IMR-90 (cell line): ENCODE measurements at regions not wholly inside any gene's neighbourhood (a gene's known extent, or its start where the extent isn't known, plus 50 kb on each side); places are given as distances from the start of the nearest gene placed in this dataset.

Source experiments
- ATAC-seq: fragments of 200-7000 bp; cut with Tn5 transposase; 2 replicates; pipeline ENCODE4 v1.9.1; 2020; ENCODE audit warnings: low read depth, mild to moderate bottlenecking, moderate library complexity
- BruUV-seq: library from RNA; stranded (reverse); fragments of 400-500 nt; replicated peaks from 2 replicates; lab custom pipeline; 2021; lab: Mats Ljungman, UMichigan
- CTCF ChIA-PET: fragments of 300-600 bp; formaldehyde crosslinking; extraction: SDS; loops from one replicate; lab custom pipeline; 2021; ENCODE audit warnings: antibody characterized with exemption; lab: Yijun Ruan, JAX
- POLR2A ChIA-PET: fragments of 300-600 bp; sonication (Branson Sonifier 250); formaldehyde crosslinking; loops from one replicate; lab custom pipeline; 2022; ENCODE audit warnings: antibody characterized with exemption; ENCODE audit not compliant: unreplicated experiment; lab: Charles Lee
- DNase-seq: peaks from one replicate; pipeline ENCODE4 v3.0.0; 2013
- H2AFZ ChIP-seq: replicated peaks from 2 replicates; pipeline ENCODE3; 2013; ENCODE audit warnings: low read length, mild to moderate bottlenecking; ENCODE audit not compliant: poor library complexity
- H2AK5ac ChIP-seq: 2 replicates; pipeline ENCODE4 v1.6.1; 2013; ENCODE audit warnings: low read depth, low read length, inconsistent platforms
- H2AK9ac ChIP-seq: replicated peaks from 2 replicates; pipeline ENCODE3; 2013; ENCODE audit warnings: mild to moderate bottlenecking, low read depth, low read length, moderate library complexity; ENCODE audit not compliant: poor library complexity
- H2BK120ac ChIP-seq: 2 replicates; pipeline ENCODE4 v1.6.1; 2013; ENCODE audit warnings: low read depth, low read length, inconsistent platforms
- H2BK15ac ChIP-seq: 3 replicates; pipeline ENCODE4 v1.6.1; 2013; ENCODE audit warnings: low read depth, low read length, inconsistent platforms
- H2BK20ac ChIP-seq: 2 replicates; pipeline ENCODE4 v1.6.1; 2013; ENCODE audit warnings: low read depth, mild to moderate bottlenecking, inconsistent platforms, low read length, moderate library complexity
- H2BK5ac ChIP-seq: 2 replicates; pipeline ENCODE4 v1.6.1; 2013; ENCODE audit warnings: mild to moderate bottlenecking, low read depth, low read length, inconsistent platforms; ENCODE audit not compliant: poor library complexity, severe bottlenecking
- H3K14ac ChIP-seq: replicated peaks from 2 replicates; pipeline ENCODE4 v1.6.1; 2013; ENCODE audit warnings: low read depth, low read length, inconsistent platforms
- H3K18ac ChIP-seq: 2 replicates; pipeline ENCODE4 v1.6.1; 2013; ENCODE audit warnings: low read depth, low read length, control low read depth
- H3K23ac ChIP-seq: 2 replicates; pipeline ENCODE4 v1.6.1; 2013; ENCODE audit warnings: low read depth, low read length, inconsistent platforms
- H3K27ac ChIP-seq: 2 replicates; pipeline ENCODE4 v1.5.1; 2013; ENCODE audit warnings: mild to moderate bottlenecking, control low read depth, low read length; ENCODE audit not compliant: insufficient read depth
- H3K27me3 ChIP-seq: 2 replicates; pipeline ENCODE4 v1.6.1; 2013; ENCODE audit warnings: low read length; ENCODE audit not compliant: control insufficient read depth, insufficient read depth
- H3K36me3 ChIP-seq: 2 replicates; pipeline ENCODE4 v1.6.1; 2013; ENCODE audit warnings: low read length, mixed read lengths; ENCODE audit not compliant: control insufficient read depth, insufficient read depth
- H3K4ac ChIP-seq: 2 replicates; pipeline ENCODE4 v1.6.1; 2013; ENCODE audit warnings: low read depth, low read length, inconsistent platforms
- H3K4me1 ChIP-seq: 2 replicates; pipeline ENCODE4 v1.6.1; 2013; ENCODE audit warnings: low read length, mixed read lengths; ENCODE audit not compliant: control insufficient read depth, insufficient read depth
- H3K4me2 ChIP-seq: 2 replicates; pipeline ENCODE4 v1.6.1; 2013; ENCODE audit warnings: low read depth, mild to moderate bottlenecking, control low read depth, low read length, moderate library complexity
- H3K4me3 ChIP-seq: 2 replicates; pipeline ENCODE4 v1.5.1; 2013; ENCODE audit warnings: low read depth, mild to moderate bottlenecking, control low read depth, low read length, moderate library complexity; ENCODE audit not compliant: insufficient read depth
- H3K56ac ChIP-seq: 2 replicates; pipeline ENCODE4 v1.6.1; 2013; ENCODE audit warnings: low read length, inconsistent platforms; ENCODE audit not compliant: insufficient read depth; ENCODE audit errors: extremely low read depth
- H3K79me1 ChIP-seq, 2 experiments: 2 replicates each; pipeline ENCODE4 v1.6.1; 2013; ENCODE audit warnings: low read length in 2 of 2, inconsistent platforms in 1 of 2, low read depth in 1 of 2
- H3K9ac ChIP-seq: 2 replicates; pipeline ENCODE4 v1.6.1; 2013; ENCODE audit warnings: low read depth, low read length, control low read depth
- H3K9me1 ChIP-seq: 2 replicates; pipeline ENCODE4 v1.6.1; 2013; ENCODE audit warnings: low read length, inconsistent platforms; ENCODE audit not compliant: insufficient read depth
- H3K9me3 ChIP-seq: 2 replicates; pipeline ENCODE4 v1.6.1; 2013; ENCODE audit warnings: low read length; ENCODE audit not compliant: control insufficient read depth, insufficient read depth
- H4K20me1 ChIP-seq: 2 replicates; pipeline ENCODE4 v1.6.1; 2013; ENCODE audit warnings: low read length, inconsistent platforms; ENCODE audit not compliant: insufficient read depth
- H4K5ac ChIP-seq: 2 replicates; pipeline ENCODE4 v1.6.1; 2013; ENCODE audit warnings: mild to moderate bottlenecking, low read depth, low read length, control low read depth
- H4K8ac ChIP-seq, 2 experiments: 2 replicates each; pipeline ENCODE4 v1.6.1; 2013; ENCODE audit warnings: low read depth in 2 of 2, low read length in 2 of 2, control low read depth in 1 of 2, inconsistent platforms in 1 of 2
- H4K91ac ChIP-seq: 2 replicates; pipeline ENCODE4 v1.6.1; 2013; ENCODE audit warnings: low read depth, low read length, inconsistent platforms; ENCODE audit not compliant: insufficient read depth
- BHLHE40 ChIP-seq: fragments of 150-350 bp; IDR thresholded peaks from 2 replicates; pipeline ENCODE4 v1.6.1; 2016; ENCODE audit warnings: mild to moderate bottlenecking, low read depth, low read length
- CHD1 ChIP-seq: IDR thresholded peaks from 2 replicates; pipeline ENCODE4 v1.6.1; 2012; ENCODE audit warnings: low read depth, low read length, improper control_type of control experiment
- CTCF ChIP-seq: conservative IDR thresholded peaks from 2 replicates; pipeline ENCODE4 v1.5.1; 2012; ENCODE audit warnings: mild to moderate bottlenecking, low read depth, low read length, improper control_type of control experiment
- ELK1 ChIP-seq: fragments of 150-350 bp; IDR thresholded peaks from 2 replicates; pipeline ENCODE4 v1.6.1; 2016; ENCODE audit warnings: low read depth, mild to moderate bottlenecking, low read length, moderate library complexity, borderline replicate concordance
- MAFK ChIP-seq: IDR thresholded peaks from 2 replicates; pipeline ENCODE4 v1.6.1; 2012; ENCODE audit warnings: low read depth, low read length, improper control_type of control experiment
- MAZ ChIP-seq: IDR thresholded peaks from 2 replicates; pipeline ENCODE4 v1.6.1; 2012; ENCODE audit warnings: low read depth, mild to moderate bottlenecking, low read length, improper control_type of control experiment, moderate library complexity, borderline replicate concordance
- MXI1 ChIP-seq: IDR thresholded peaks from 2 replicates; pipeline ENCODE4 v1.6.1; 2012; ENCODE audit warnings: low read depth, mild to moderate bottlenecking, low read length, moderate library complexity, borderline replicate concordance
- NFE2L2 ChIP-seq: fragments of 150-350 bp; IDR thresholded peaks from 2 replicates; pipeline ENCODE4 v1.6.1; 2016; ENCODE audit warnings: low read depth, mild to moderate bottlenecking, low read length
- RAD21 ChIP-seq: IDR thresholded peaks from 2 replicates; pipeline ENCODE4 v1.6.1; 2012; ENCODE audit warnings: low read length, improper control_type of control experiment
- RCOR1 ChIP-seq: IDR thresholded peaks from 2 replicates; pipeline ENCODE4 v1.6.1; 2012; ENCODE audit warnings: mild to moderate bottlenecking, low read length, improper control_type of control experiment; ENCODE audit not compliant: insufficient replicate concordance
- RFX5 ChIP-seq: IDR thresholded peaks from 2 replicates; pipeline ENCODE4 v1.8.0; 2012; ENCODE audit warnings: low read depth, mild to moderate bottlenecking, low read length, moderate library complexity
- USF2 ChIP-seq: fragments of 150-350 bp; IDR thresholded peaks from 2 replicates; pipeline ENCODE4 v1.6.1; 2017; ENCODE audit warnings: mild to moderate bottlenecking, antibody characterized with exemption, low read length, low read depth
- WGBS, 2 experiments: methylation state at CpG; one replicate each; pipeline versions ENCODE4 v1.1.5 to v1.1.7; 2013; ENCODE audit warnings: missing lambda C conversion rate in 2 of 2; ENCODE audit not compliant: insufficient read length in 1 of 2; ENCODE audit errors: extremely low coverage in 2 of 2; 5-methylcytosine and 5-hydroxymethylcytosine counted together
- dilution Hi-C: fragments of 300-500 bp; cut with HindIII; formaldehyde crosslinking; loops from one replicate; pipeline ENCODE4 v1.14.3; 2018; ENCODE audit warnings: low sequenced_read_pairs; ENCODE audit not compliant: unreplicated experiment
- in situ Hi-C: fragments of 300-500 bp; cut with MboI; formaldehyde crosslinking; loops from 3 replicates; pipeline ENCODE4 v1.14.3; 2019; ENCODE audit warnings: low sequenced_read_pairs, inconsistent platforms, mixed read lengths
- intact Hi-C: fragments of 100-400 bp; cut with micrococcal nuclease; formaldehyde crosslinking; loops from 2 replicates; pipeline ENCODE4 v1.10.0; 2022

- Histone ChIP-seq H2BK20ac (no peak overlapping the region), H2AFZ (no peak overlapping the region), H3K27ac (no peak overlapping the region), H3K9me3 (no peaks in the 10 kb centered on the region), H3K27me3 (no peaks in the 10 kb centered on the region), H3K4me2 (no peak overlapping the region), H4K5ac (no peak overlapping the region), H3K18ac (no peak overlapping the region), H4K91ac (no peak overlapping the region), H3K23ac (no peak overlapping the region), H4K8ac (no peak overlapping the region), H2BK15ac (no peak overlapping the region), H3K4me1 (no peaks in the 10 kb centered on the region; the same call in 1 of the 2 replicates), H3K79me1 (peaks cover 3 to 8% of the 10 kb centered on the region in 2 experiments; a peak in 2 of 4 replicates), H2BK120ac (no peak overlapping the region), H2AK9ac (no peak overlapping the region), H3K36me3 (no peaks in the 10 kb centered on the region), H3K4ac (no peak overlapping the region), H4K20me1 (no peaks in the 10 kb centered on the region), H3K56ac (no peak overlapping the region), H3K9me1 (no peaks in the 10 kb centered on the region; the same call in 1 of the 2 replicates), H3K14ac (no peak overlapping the region), H2AK5ac (no peak overlapping the region), H2BK5ac (no peak overlapping the region), H3K9ac (no peak overlapping the region), H3K4me3 (no peak overlapping the region)
- ATAC-seq (no peak), DNase-seq (no peak)
- CTCF ChIA-PET: interaction anchor here (0.7 kb wide), 1 partner anchor 54 kb away, joined by 3 read pairs; no protein-coding TSS in a partner anchor
- TF ChIP-seq NFE2L2 (no peak), USF2 (no peak), BHLHE40 (no peak), RCOR1 (no peak), MXI1 (no peak), MAZ (no peak), RAD21 (no peak), RFX5 (no peak), CHD1 (no peak), MAFK (no peak), CTCF (no peak), ELK1 (no peak)
- POLR2A ChIA-PET: interaction anchor here (0.6 kb wide), 1 partner anchor 197 kb away, joined by 3 read pairs; no protein-coding TSS in a partner anchor
- in situ Hi-C loops (no loop called here), dilution Hi-C loops (no loop called here), intact Hi-C loops (no loop called here)
- no TSS peak for BruUV-seq
- WGBS, 2 experiments: no CpG with 5 or more reads among the region's 2 CpGs
Measured at GRCh38 chr6:144711661-144712060, 426.5 kb downstream of the UTRN start.
